T47D (cell line): ENCODE measurements at regions not wholly inside any gene's neighbourhood (a gene's known extent, or its start where the extent isn't known, plus 50 kb on each side); places are given as distances from the start of the nearest gene placed in this dataset.

ENCODE experiments used
- DNase-seq, 2 experiments: peaks; one replicate each; pipeline versions ENCODE4 v3.0.0 to v3.0.0-alpha.2; 2011 to 2012; ENCODE audit warnings: low read depth in 1 of 2, low spot score in 1 of 2
- JUND ChIP-seq: IDR thresholded peaks from 2 replicates; pipeline ENCODE4 v1.6.1; 2012; ENCODE audit warnings: low read depth
- in situ Hi-C: cut with HindIII; loops from 2 replicates; pipeline ENCODE4 v1.10.0; 2016; ENCODE audit warnings: low sequenced_read_pairs, low pct_unique_long_range_greater_than_20kb

DNA sequence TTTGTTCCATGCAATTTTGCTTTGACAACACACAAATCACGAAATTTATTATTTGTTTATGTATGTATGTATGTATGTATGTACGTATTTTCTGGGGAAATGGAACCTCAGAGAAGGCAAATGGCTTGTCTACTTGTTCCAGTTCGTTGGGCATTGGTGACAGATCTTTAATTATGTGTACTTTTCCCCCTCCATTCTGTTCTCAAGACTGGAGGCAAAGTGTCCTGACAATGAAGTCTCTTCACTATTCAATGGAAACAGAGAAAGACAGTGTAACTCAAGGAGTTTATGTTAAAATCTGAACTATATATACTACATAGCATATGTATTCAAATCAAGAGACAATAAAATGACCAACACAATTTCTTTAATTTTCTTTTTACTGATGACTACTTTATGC, 245.7 kb upstream of the PTBP2 start:
- TF ChIP-seq JUND = no peak
- DNase-seq = no peak
- in situ Hi-C loops = no loop called here

DNA sequence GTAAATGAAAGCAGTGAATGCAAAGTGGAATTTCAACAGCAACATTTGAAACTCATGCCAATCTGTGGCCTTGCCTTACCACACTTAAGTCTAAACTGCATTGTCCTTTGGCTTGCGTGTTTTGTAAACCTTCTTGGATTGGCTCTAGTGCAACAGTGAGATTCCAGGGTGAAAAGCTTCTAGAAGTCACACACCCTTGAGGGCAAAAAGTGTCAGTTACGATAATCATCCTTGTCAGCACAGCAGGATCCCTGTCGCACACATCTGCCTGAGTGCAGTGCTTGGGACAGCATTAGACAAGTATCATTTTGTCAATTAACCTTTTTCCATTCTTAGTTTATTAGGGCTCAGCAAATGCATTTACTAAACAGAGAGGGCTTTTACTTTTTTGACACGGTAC, 243.4 kb upstream of the PTBP2 start:
- DNase-seq = no peak
- no peak for TF ChIP-seq JUND
- in situ Hi-C loops = no loop called here

DNA sequence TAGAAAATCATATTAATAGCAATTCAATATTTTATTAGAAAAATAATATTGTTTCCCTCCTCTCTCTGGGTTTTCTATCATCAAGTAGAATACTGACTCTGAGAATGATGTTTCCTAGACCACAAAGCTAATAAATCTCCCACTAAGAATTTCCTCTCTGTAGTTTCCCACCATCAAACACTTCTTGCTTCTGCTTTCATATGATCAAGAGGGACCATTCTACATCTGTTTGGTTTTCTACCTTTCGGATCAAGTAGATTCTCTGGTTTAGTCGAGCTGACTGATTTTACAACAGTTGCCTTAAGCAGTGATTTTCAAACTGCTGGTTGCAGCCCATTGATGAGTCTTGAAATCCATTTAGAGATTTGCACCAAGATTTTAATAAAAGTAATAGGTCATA, 240.2 kb upstream of the PTBP2 start:
- no peak for DNase-seq
- in situ Hi-C loops = no loop called here
- TF ChIP-seq JUND = no peak

DNA sequence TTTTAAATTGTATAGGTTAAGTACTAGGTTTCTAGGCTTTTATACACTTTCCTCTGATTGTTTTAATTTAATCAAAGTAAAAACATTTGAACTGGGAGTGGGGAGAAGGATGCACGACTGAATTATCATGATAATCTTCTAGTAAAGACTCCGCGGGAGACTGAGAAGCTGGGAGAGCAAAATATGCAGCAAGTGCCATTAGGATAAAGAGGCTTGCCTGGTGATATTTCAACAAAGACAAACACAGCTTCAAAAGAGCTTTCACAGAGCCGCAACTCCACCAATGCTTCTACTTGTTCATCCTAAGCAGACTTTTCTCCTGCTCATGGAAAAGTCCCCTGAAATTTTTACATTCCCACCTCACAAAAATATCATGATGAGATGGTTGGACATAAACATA, 239.0 kb upstream of the PTBP2 start:
- TF ChIP-seq JUND = no peak
- no peak for DNase-seq
- in situ Hi-C loops = no loop called here

DNA sequence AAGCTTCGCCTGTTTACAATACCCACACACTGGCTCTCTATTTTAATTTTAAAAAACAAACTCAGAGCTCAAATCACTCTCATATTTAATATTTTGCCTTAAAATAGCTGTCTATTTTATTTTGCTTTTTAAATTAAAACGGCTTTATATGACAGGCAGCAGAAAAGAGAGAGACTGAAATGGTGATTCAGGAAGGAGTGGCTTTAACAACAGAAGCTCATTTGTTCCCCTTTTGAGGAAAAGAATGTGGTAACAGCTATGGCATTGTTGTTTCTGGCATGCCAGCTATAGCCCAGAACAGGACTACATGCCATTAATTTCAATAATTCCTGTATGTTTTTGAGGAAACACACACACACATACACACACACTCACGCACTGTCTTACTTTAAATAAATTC, 234.2 kb upstream of the PTBP2 start:
- DNase-seq = no peak
- TF ChIP-seq JUND = no peak

DNA sequence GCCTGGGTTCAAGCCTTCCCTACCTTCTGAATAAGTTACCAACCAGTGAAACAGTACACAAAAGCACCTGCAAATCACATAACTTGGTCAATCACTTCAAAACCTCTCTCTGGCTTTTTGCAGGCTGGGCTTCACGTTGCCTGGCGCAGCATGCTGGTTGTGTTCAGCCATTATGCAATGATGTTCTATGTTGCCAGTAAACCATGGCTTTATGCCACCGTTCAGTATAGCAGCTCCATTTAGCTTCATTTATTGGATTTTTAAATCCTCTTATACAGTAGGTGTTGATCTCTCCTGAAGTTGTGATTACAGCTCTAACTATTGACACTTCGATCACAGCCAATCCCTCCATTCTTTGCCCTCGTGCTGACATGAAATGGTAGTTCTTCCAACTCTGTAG, 233.6 kb upstream of the PTBP2 start:
- in situ Hi-C loops = no loop called here
- DNase-seq = no peak
- TF ChIP-seq JUND = no peak

More for the DNA sequence above, 234.2 kb upstream of the PTBP2 start:
- in situ Hi-C loops = no loop called here

DNA sequence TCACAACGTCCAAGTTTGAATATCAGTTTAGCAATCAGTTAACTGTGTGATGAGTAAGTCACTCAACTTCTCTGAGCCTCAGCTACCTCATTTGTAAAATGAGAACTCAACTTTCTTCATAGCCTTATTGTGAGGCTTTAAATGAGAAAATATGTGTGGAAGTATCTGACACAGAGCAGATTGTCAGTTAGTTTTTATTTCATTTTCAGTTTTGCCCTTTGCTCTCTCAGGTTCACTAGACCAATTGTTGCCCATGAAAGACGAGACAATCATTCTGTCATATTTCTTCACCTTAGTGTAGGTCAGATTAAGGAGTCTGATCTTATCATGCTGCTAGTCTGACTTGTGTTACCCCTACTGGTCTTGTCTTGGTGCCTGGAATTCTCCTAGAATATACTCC, 232.8 kb upstream of the PTBP2 start:
- TF ChIP-seq JUND = no peak
- no peak for DNase-seq
- in situ Hi-C loops = no loop called here

DNA sequence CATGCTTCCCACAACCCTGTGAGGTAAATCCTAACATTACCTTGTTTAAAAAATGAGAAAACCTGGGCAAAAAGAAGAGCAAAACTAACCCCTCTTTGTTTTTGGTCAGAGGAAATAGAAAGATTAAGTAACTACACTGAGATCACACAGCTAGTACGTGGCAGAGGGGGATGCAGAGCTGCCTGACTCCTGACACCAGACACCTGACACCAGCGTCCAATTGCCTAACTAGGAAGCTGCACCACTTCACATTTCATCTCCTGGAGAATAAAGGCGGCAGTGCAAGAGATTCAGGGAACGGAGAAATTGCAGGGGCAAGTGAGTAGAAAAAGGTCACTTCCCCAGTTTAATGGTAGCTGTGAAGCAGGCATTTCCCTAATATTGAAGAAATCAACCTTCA, 229.3 kb upstream of the PTBP2 start:
- DNase-seq = no peak
- no peak for TF ChIP-seq JUND
- in situ Hi-C loops = no loop called here

DNA sequence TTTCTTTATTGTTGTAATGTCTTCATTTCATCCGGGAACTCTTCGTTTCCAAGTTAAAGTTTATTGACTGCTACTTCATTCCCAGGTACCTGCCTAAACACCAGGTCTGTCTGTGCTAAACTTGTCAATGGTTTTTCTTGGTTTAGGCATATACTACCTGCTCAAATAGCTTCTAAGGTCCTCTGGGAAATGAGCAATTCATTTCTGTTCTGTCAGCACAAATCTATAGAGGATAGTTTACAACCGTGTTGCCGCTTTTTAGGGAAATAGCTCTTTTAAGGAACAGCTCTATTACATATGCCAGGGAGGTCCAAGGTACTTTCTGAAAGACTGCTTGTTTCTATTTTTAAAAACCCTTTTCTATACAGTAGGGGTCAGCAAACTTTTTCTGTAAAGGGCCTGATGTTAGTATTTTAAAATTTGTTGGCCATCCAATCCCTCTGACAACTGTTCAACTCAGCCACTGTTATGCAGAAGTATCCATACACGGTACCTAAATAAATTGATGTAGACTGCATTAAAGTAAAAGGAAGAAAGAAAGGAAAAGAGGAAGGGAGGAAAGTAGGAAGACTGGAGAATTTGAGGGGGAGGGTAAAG, 222.7 kb upstream of the PTBP2 start:
- DNase-seq = no peak
- in situ Hi-C loops = no loop called here
- no peak for TF ChIP-seq JUND

DNA sequence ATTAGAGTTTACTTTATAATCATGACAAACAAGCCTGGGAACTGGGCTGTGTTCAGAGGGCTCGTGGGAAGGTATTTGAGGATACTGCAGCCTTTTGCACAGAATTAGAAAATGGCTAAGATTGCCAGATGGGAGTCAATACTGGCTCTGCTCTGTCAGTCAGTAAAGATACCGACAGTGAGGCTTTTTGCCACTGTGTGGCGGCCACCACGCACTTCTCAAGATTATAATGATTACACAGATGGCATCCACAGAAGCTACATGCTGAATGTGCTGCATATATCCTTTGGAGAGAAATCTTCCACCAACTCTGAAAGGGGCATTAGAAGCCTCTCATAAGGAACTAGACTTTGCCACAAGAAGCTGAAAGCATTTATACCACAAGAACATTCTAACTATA, 213.4 kb upstream of the PTBP2 start:
- in situ Hi-C loops = no loop called here
- TF ChIP-seq JUND = no peak
- no peak for DNase-seq

DNA sequence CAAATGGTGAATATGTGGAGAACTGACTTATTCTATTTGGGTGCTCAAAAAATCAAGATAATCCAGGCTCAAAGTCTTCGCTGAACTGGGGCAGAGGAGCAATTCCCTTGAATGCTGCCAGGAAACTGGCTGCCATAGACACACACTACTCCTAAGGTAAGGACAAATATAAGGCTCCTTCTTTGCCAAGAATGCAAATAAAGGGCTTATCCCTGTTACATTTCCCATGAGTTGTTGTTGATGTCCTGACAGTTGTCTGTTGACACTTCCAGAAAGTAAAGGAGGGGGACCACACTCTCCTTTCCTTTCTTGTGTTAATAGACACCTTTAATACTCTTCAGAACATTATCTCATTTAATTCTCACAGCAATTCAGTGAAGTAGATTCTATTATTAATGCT, 212.2 kb upstream of the PTBP2 start:
- no peak for TF ChIP-seq JUND
- in situ Hi-C loops = no loop called here
- peak in 1 of 2 experiments; percentile 20 for DNase-seq

DNA sequence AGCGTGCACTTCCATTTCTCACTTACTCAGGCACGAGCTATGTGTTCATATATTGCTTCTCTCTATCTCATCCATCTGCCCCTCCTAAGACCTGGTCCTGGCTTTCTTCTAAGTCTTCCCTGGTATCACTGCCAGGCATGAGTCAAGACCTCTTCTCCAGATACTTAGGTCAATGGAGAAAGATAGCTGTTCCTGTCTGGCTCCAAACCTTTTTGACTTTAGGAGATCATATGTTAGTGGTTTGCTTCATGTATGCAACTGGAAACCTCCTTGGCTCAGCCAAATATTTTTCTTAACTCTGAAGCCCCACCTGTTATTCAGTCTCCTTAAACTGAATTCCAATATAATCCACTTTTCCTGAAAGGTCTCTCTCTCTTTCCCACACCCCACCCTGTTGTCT, 211.6 kb upstream of the PTBP2 start:
- in situ Hi-C loops = no loop called here
- no peak for TF ChIP-seq JUND
- DNase-seq = no peak

DNA sequence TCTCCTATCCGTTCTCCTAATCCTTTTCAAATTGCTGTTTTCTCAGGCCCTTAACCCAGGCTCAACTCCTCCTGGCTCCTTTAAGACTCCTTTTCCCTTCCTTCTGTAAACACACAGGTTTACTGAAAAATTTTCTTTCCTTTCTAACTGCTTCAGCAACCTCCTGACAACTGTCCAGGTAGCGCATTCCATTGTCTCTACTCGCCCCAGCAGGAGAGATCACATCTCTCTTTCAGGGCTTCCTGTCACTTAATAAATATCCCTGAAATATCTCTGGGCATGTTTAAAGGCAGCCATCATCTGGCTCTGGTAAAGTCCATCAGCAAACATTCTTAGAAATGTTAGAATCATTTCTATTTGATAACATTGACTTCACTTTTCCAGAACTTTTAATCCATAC, 211.2 kb upstream of the PTBP2 start:
- in situ Hi-C loops = no loop called here
- no peak for DNase-seq
- TF ChIP-seq JUND = no peak

DNA sequence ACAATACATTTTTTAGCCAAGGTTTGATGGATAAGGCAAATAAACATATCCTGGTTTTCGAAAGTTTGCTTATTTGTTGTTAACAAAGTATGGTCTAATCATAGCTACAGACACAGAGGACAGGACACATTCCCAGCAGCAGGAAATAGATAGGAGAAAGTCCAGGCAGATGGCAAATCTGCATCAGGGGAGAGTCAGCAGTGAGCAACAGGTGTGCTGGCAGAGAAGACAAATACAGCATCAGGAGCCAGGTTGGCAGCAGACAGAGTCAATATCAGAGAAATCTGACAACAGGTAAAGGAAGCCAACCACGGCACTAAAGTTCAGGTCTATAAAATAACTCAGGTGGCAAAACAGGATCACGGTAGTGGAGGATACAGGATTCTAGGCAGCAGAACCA, 210.7 kb upstream of the PTBP2 start:
- TF ChIP-seq JUND = no peak
- peak in 1 of 2 experiments; percentile 44 for DNase-seq
- in situ Hi-C loops = no loop called here
